AG04449 (cell line): ENCODE measurements at regions not wholly inside any gene's neighbourhood (a gene's known extent, or its start where the extent isn't known, plus 50 kb on each side); places are given as distances from the start of the nearest gene placed in this dataset.

Experiments used
- CTCF ChIA-PET: fragments of 350-600 bp; formaldehyde crosslinking; extraction: SDS; loops from one replicate; lab custom pipeline; 2021; ENCODE audit warnings: antibody characterized with exemption; lab: Yijun Ruan, JAX
- POLR2A ChIA-PET: fragments of 400-600, 350-600 bp; formaldehyde crosslinking; extraction: SDS; loops from one replicate; lab custom pipeline; 2020; ENCODE audit warnings: antibody characterized with exemption, inconsistent platforms; lab: Yijun Ruan, JAX
- DNase-seq: peaks from one replicate; pipeline ENCODE4 v3.0.0-alpha.2; 2010; ENCODE audit warnings: low read depth, low spot score
- H3K4me3 ChIP-seq: 2 replicates; pipeline ENCODE4 v1.5.1; 2011; ENCODE audit warnings: low read depth, mild to moderate bottlenecking, control low read depth, low read length
- TF ChIP-seq, protein P1 (sequence below): IDR thresholded peaks from one replicate; pipeline ENCODE4 v1.5.1; 2011; ENCODE audit warnings: mild to moderate bottlenecking, moderate library complexity, low read length, control low read depth, inconsistent platforms; ENCODE audit not compliant: insufficient read depth; ENCODE audit errors: missing control alignments

DNA sequence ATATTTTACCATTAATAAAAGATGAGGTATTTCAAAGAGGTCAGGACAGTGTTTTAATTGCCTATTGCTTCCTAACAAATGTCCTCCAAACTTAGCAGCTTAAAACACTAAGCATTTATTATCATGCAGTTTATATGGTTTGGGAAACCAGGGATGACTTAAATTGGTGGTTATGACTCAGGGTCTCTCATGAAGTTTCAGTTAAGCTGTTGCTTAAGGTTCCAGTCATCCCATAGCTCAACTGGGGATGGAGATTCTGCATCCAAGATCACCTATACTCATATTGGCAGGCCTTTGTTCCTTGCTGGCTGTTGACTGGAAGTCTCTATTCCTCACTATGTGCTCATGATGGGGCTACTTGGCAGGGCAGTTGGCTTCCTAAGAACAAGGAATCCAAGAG is 1329.9 kb upstream of the GOT2 start:
- TF ChIP-seq, protein P1, sequence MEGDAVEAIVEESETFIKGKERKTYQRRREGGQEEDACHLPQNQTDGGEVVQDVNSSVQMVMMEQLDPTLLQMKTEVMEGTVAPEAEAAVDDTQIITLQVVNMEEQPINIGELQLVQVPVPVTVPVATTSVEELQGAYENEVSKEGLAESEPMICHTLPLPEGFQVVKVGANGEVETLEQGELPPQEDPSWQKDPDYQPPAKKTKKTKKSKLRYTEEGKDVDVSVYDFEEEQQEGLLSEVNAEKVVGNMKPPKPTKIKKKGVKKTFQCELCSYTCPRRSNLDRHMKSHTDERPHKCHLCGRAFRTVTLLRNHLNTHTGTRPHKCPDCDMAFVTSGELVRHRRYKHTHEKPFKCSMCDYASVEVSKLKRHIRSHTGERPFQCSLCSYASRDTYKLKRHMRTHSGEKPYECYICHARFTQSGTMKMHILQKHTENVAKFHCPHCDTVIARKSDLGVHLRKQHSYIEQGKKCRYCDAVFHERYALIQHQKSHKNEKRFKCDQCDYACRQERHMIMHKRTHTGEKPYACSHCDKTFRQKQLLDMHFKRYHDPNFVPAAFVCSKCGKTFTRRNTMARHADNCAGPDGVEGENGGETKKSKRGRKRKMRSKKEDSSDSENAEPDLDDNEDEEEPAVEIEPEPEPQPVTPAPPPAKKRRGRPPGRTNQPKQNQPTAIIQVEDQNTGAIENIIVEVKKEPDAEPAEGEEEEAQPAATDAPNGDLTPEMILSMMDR: no peak
- no peak overlapping the region for H3K4me3 ChIP-seq
- CTCF ChIA-PET: no interaction called here
- no peak for DNase-seq
- POLR2A ChIA-PET: no interaction called here

DNA sequence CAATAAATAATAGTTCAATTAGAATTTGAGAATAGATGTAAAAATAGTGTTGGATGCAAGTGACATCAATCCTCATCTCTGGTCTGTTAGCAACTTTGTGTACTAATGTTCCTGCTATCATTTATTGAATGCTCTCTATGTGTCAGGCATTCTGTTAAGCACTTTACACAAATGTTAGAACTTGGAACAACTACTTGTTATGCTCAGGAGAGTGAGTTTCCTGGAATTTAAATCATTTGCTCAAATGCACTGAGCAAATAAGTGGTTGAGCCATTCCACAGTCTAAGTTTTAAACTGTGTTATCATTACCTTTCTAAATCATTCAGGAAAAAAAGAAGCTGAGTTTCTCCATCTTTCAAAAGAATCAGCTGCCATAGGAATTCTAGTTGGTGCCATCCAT is 1327.3 kb upstream of the GOT2 start:
- TF ChIP-seq, protein P1: no peak
- CTCF ChIA-PET: no interaction called here
- POLR2A ChIA-PET: no interaction called here

DNA sequence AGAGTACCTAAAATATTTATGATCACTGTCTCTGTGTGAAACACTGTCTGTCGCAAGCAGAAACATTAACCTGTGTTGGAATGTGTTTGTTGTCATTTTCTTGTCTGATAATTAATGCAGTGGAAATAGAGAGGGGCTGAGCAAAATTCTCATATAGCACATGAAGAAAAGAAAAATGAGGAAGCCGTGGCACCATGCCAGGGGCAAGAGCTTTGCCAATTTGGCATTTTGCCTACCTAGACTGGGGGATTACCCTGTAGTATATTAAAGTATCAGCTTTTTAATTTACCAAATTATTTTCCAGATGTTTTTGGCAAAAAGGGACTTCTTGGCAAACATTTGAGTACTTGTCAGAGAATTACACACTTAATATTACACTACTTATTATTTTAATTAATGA is 1326.6 kb upstream of the GOT2 start:
- CTCF ChIA-PET: no interaction called here
- TF ChIP-seq, protein P1: no peak
- POLR2A ChIA-PET: no interaction called here
- no peak overlapping the region for H3K4me3 ChIP-seq
- no peak for DNase-seq

More for the DNA sequence above, 1327.3 kb upstream of the GOT2 start:
- H3K4me3 ChIP-seq: no peak overlapping the region
- DNase-seq: no peak

DNA sequence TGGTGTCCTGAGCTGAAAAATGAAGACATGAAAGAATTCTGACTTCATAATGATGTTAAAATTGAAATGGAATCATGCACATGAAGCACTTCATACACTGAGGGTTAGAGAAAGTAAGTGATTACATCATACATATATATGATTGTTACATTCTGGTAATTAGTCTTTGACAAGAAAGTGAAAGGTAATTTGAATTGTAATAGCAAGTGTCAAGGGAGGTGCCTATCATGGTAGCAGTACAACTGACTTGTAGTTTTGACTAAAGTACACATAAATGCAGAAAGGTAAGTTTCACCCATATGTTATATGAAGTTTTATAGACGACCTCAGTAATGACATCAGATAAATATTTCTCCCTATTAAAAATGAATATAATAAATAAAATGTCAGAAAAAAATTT is 1325.0 kb upstream of the GOT2 start:
- TF ChIP-seq, protein P1: no peak
- no peak for DNase-seq
- no peak overlapping the region for H3K4me3 ChIP-seq
- CTCF ChIA-PET: no interaction called here
- POLR2A ChIA-PET: no interaction called here

DNA sequence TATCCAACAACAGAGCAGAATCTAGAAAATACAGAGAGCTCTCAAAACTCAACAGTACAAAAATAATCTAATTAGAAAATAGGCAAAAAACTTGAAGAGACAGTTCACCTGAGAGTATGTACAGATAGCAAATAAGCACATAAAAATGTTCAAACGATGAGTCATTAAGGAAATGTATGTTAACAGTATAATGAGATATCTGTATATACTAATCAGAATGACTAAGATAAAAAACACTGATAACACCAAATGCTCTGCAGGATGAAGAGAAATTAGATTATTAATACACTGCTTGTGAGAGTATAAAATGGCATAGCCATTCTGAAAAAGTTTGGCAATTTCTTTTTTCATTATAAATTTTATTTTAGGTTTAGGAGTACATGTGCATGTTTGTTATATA is 1307.6 kb upstream of the GOT2 start:
- no peak overlapping the region for H3K4me3 ChIP-seq
- ChIA-PET POLR2A (no interaction called here), CTCF (no interaction called here)
- DNase-seq: no peak
- TF ChIP-seq, protein P1: no peak

DNA sequence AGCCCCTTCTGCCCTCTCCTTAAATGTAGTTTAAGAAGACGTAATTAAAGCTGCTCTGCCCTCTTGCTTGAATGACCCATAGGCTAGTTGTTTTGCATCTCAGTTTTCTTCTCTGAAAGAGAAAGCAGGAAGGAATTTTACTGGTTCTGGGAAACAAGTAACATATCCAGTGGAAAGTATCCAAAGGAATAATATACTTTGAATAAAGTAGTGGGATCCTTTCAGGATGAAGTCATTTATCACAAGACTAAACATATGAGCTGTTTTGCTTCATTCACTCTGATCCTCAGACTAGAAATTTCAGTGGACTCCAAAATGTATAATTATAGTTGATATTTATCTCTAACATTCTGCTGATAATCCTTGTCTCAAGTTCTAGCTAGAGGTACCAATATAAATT is 1297.6 kb upstream of the GOT2 start:
- DNase-seq: no peak
- POLR2A ChIA-PET: no interaction called here
- TF ChIP-seq, protein P1: no peak
- CTCF ChIA-PET: no interaction called here
- H3K4me3 ChIP-seq: no peak overlapping the region
